Loucy (cell line): ENCODE measurements at regions not wholly inside any gene's neighbourhood (a gene's known extent, or its start where the extent isn't known, plus 50 kb on each side); places are given as distances from the start of the nearest gene placed in this dataset.

Source experiments
- H2AFZ ChIP-seq: fragments of 200-600 bp; sonication (generic); 2 replicates; pipeline ENCODE4 v1.6.0; 2016; ENCODE audit warnings: antibody characterized with exemption, mild to moderate bottlenecking, low read length, moderate library complexity
- H3F3A ChIP-seq: fragments of 200-600 bp; 2 replicates; pipeline ENCODE4 v1.6.0; 2016; ENCODE audit warnings: antibody characterized with exemption, low read depth, mild to moderate bottlenecking
- H3K27me3 ChIP-seq: fragments of 200-600 bp; sonication (generic); 2 replicates; pipeline ENCODE4 v1.6.1; 2014; ENCODE audit warnings: low read length, mild to moderate bottlenecking; ENCODE audit not compliant: insufficient read depth, poor library complexity, severe bottlenecking
- H3K36me3 ChIP-seq: fragments of 200-600 bp; sonication (generic); 2 replicates; pipeline ENCODE4 v1.6.1; 2016; ENCODE audit warnings: low read length; ENCODE audit not compliant: insufficient read depth
- H3K4me1 ChIP-seq: fragments of 200-600 bp; sonication (generic); 2 replicates; pipeline ENCODE4 v1.5.1; 2014; ENCODE audit warnings: low read length, mild to moderate bottlenecking; ENCODE audit not compliant: insufficient read depth, poor library complexity, severe bottlenecking
- H3K4me2 ChIP-seq: fragments of 200-600 bp; sonication (generic); 2 replicates; pipeline ENCODE4 v1.6.0; 2014; ENCODE audit warnings: antibody characterized with exemption, low read length, low read depth, mild to moderate bottlenecking; ENCODE audit not compliant: poor library complexity, severe bottlenecking
- H3K4me3 ChIP-seq: fragments of 200-600 bp; sonication (generic); 2 replicates; pipeline ENCODE4 v1.5.1; 2014; ENCODE audit warnings: low read length, mild to moderate bottlenecking, mixed read lengths; ENCODE audit not compliant: poor library complexity, severe bottlenecking
- H3K79me2 ChIP-seq: fragments of 200-600 bp; sonication (generic); 2 replicates; pipeline ENCODE4 v1.6.1; 2014; ENCODE audit warnings: low read length; ENCODE audit not compliant: insufficient read depth
- H3K9ac ChIP-seq: fragments of 200-600 bp; sonication (generic); 2 replicates; pipeline ENCODE4 v1.6.0; 2014; ENCODE audit warnings: mild to moderate bottlenecking, low read depth, low read length, moderate library complexity; ENCODE audit not compliant: poor library complexity, severe bottlenecking
- H3K9me2 ChIP-seq: fragments of 200-600 bp; sonication (generic); replicated peaks from 2 replicates; pipeline ENCODE4 v1.6.1; 2016; ENCODE audit warnings: low read depth, low read length, mixed read lengths
- H3K9me3 ChIP-seq: fragments of 200-600 bp; sonication (generic); 2 replicates; pipeline ENCODE4 v1.6.1; 2014; ENCODE audit warnings: mild to moderate bottlenecking, antibody characterized with exemption, low read length, low read depth; ENCODE audit not compliant: insufficient read depth
- H4K20me1 ChIP-seq: fragments of 200-600 bp; sonication (generic); 2 replicates; pipeline ENCODE4 v1.6.0; 2014; ENCODE audit warnings: antibody characterized with exemption, low read length, mild to moderate bottlenecking; ENCODE audit not compliant: insufficient read depth, poor library complexity, severe bottlenecking
- EZH2phosphoT487 ChIP-seq: fragments of 200-600 bp; IDR thresholded peaks from 2 replicates; pipeline ENCODE4 v1.6.1; 2018; ENCODE audit warnings: antibody characterized with exemption, mild to moderate bottlenecking, moderate library complexity, borderline replicate concordance
- TF ChIP-seq, protein P1 (sequence below): fragments of 200-600 bp; sonication (generic); conservative IDR thresholded peaks from 2 replicates; pipeline ENCODE4 v1.5.1; 2014; ENCODE audit warnings: mild to moderate bottlenecking, antibody characterized with exemption, low read length

DNA sequence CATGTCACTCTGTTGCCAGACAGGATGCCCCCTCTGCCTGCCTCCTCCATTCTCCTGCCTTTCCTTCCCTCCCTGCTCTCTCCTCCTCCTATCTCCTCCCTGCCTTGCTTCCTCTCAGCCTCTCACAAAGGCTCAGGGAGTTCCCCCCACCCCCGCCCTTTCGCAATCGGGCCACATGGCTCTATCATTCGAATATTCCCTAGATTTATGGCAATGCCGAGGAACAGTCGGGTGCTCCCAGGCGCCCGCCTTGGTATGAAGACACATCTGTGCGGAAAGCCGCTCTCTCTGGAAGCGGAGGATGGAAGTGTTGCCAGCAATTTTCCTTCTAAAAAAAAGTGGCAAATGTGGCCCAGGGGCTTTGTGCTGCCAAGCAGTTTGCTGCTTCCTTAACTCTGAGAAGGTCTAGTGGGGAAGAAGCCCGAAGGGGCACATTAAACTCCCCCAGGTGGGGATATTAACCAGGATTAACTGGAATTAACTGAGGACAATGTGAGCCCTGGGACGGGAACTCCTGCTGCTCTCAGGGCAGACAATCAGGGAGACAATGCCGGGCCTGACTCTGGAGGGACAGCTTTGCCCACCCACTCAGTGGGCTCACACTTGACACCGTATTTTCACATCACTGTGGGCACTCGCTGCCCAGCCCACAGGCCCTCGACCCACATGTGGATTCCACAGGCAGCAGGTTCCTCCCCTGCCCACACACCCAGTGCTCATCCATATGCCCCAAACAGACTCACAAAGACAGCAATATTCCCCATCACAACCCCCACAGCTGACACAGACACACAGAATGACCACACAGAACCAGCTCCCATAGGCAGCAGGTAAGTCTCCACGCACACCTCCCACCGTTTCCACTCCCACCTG lies 88.4 kb upstream of the SMNDC1 start:
- no peaks in the 10 kb centered on the region for H3K9me3 ChIP-seq
- TF ChIP-seq, protein P1, sequence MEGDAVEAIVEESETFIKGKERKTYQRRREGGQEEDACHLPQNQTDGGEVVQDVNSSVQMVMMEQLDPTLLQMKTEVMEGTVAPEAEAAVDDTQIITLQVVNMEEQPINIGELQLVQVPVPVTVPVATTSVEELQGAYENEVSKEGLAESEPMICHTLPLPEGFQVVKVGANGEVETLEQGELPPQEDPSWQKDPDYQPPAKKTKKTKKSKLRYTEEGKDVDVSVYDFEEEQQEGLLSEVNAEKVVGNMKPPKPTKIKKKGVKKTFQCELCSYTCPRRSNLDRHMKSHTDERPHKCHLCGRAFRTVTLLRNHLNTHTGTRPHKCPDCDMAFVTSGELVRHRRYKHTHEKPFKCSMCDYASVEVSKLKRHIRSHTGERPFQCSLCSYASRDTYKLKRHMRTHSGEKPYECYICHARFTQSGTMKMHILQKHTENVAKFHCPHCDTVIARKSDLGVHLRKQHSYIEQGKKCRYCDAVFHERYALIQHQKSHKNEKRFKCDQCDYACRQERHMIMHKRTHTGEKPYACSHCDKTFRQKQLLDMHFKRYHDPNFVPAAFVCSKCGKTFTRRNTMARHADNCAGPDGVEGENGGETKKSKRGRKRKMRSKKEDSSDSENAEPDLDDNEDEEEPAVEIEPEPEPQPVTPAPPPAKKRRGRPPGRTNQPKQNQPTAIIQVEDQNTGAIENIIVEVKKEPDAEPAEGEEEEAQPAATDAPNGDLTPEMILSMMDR = no peak
- no peak for TF ChIP-seq EZH2phosphoT487
- H3K4me1 ChIP-seq = peaks cover 10% of the 10 kb centered on the region
- H4K20me1 ChIP-seq = no peaks in the 10 kb centered on the region
- no peaks in the 10 kb centered on the region for H3K27me3 ChIP-seq
- H3K9me2 ChIP-seq = no peaks in the 10 kb centered on the region
- no peak overlapping the region for H2AFZ ChIP-seq
- no peak overlapping the region for H3K4me3 ChIP-seq
- H3K4me2 ChIP-seq = no peak overlapping the region
- H3K9ac ChIP-seq = no peak overlapping the region
- no peaks in the 10 kb centered on the region for H3F3A ChIP-seq
- H3K79me2 ChIP-seq = no peaks in the 10 kb centered on the region
- H3K36me3 ChIP-seq = no peaks in the 10 kb centered on the region

DNA sequence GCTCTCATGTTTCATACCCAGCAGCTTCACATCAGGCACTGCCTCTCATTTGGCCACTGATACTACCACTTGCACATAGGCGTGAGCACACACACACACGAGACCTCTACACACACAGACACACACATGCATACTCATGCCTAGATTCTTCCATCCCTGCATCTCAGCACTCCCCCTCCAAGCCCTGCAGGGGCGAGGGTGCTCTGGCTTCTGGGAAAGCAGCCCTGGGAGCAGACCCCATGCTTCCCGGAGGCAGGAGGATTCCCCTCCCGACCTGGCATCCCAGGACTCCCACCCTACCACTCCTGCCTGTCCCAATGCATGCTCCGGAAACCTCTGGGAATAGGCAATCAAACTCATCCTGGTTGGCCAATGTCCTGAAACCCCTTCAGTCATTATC lies 89.1 kb upstream of the SMNDC1 start:
- Histone ChIP-seq H3K27me3 (no peaks in the 10 kb centered on the region), H2AFZ (no peak overlapping the region), H4K20me1 (no peaks in the 10 kb centered on the region), H3K36me3 (no peaks in the 10 kb centered on the region), H3K79me2 (no peaks in the 10 kb centered on the region), H3K9ac (no peak overlapping the region), H3K4me2 (no peak overlapping the region), H3K4me3 (no peak overlapping the region), H3K4me1 (peaks cover 3% of the 10 kb centered on the region), H3F3A (no peaks in the 10 kb centered on the region), H3K9me2 (no peaks in the 10 kb centered on the region), H3K9me3 (no peaks in the 10 kb centered on the region)
- TF ChIP-seq EZH2phosphoT487 = no peak
- TF ChIP-seq, protein P1 = no peak

DNA sequence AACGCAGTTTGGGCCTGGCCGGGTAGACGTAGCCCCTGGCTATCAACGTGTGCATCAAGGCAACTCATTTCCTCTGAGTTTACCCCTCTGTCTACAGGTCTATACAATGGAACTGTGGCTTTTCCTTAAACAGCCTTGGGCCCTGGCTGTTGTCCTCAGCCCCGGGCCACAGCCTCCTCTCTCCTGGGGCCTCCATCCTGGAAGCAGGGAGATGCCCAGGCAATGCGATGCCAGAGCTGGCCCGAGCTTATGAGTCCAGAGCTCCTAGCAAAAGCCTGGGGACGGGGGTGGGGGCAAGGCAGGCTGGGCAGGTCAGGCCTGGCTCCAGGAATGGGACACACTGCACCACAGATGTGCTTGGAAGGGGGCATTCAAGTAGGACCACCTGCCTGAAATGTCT lies 89.6 kb upstream of the SMNDC1 start:
- TF ChIP-seq EZH2phosphoT487 = no peak
- TF ChIP-seq, protein P1 = no peak
- Histone ChIP-seq H3K9ac (no peak overlapping the region), H3K9me3 (no peaks in the 10 kb centered on the region), H4K20me1 (no peaks in the 10 kb centered on the region), H3K4me1 (peaks cover 3% of the 10 kb centered on the region), H3K9me2 (no peaks in the 10 kb centered on the region), H3K4me2 (no peak overlapping the region), H3K27me3 (no peaks in the 10 kb centered on the region), H3K36me3 (no peaks in the 10 kb centered on the region), H3K79me2 (no peaks in the 10 kb centered on the region), H2AFZ (no peak overlapping the region), H3K4me3 (no peak overlapping the region), H3F3A (no peaks in the 10 kb centered on the region)
